Chondrocyte (in vitro differentiated cells): ENCODE measurements at regions not wholly inside any gene's neighbourhood (a gene's known extent, or its start where the extent isn't known, plus 50 kb on each side); places are given as distances from the start of the nearest gene placed in this dataset.

Experiments used
- DNase-seq: peaks from one replicate; pipeline ENCODE4 v3.0.0; 2021; ENCODE audit warnings: mixed read lengths, low spot score
- H3K27ac Mint-ChIP-seq: one replicate; pipeline ENCODE4 v1.8.0; 2021; ENCODE audit warnings: mild to moderate bottlenecking, moderate library complexity, mixed read lengths; ENCODE audit not compliant: unreplicated experiment
- H3K27me3 Mint-ChIP-seq: 2 replicates; pipeline ENCODE4 v1.8.0; 2021; ENCODE audit warnings: low read depth, mixed read lengths
- H3K36me3 Mint-ChIP-seq: 2 replicates; pipeline ENCODE4 v1.8.0; 2021; ENCODE audit warnings: low read depth, mixed read lengths
- H3K4me1 Mint-ChIP-seq: 2 replicates; pipeline ENCODE4 v1.8.0; 2021; ENCODE audit warnings: low read depth, mild to moderate bottlenecking, mixed read lengths
- H3K4me3 Mint-ChIP-seq: one replicate; pipeline ENCODE4 v1.8.0; 2021; ENCODE audit warnings: mild to moderate bottlenecking, moderate library complexity, mixed read lengths; ENCODE audit not compliant: unreplicated experiment
- H3K9me3 Mint-ChIP-seq: 2 replicates; pipeline ENCODE4 v1.8.0; 2021; ENCODE audit warnings: low read depth, mixed read lengths
- CTCF ChIP-seq: fragments of 200-600 bp; sonication (generic); IDR thresholded peaks from 2 replicates; pipeline ENCODE4 v1.5.0; 2021; ENCODE audit warnings: antibody characterized with exemption, mild to moderate bottlenecking, moderate library complexity

- Mint-ChIP-seq H3K36me3 (peaks cover 2% of the 10 kb centered on the region), H3K9me3 (peaks cover 3% of the 10 kb centered on the region), H3K4me1 (no peaks in the 10 kb centered on the region), H3K27me3 (peaks cover 1% of the 10 kb centered on the region), H3K4me3 (no peak overlapping the region), H3K27ac (no peak overlapping the region)
- TF ChIP-seq CTCF: no peak
- no peak for DNase-seq
These were observed 181.1 kb upstream of the APP start for GRCh38 chr21:26351661-26352060.

GRCh38 chr21:26332867-26333266 is 162.3 kb upstream of the APP start:
- Mint-ChIP-seq H3K27ac (no peak overlapping the region), H3K4me1 (no peaks in the 10 kb centered on the region), H3K36me3 (peaks cover 1% of the 10 kb centered on the region), H3K9me3 (peaks cover 13% of the 10 kb centered on the region), H3K27me3 (peaks cover 4% of the 10 kb centered on the region), H3K4me3 (no peak overlapping the region)
- no peak for DNase-seq
- no peak for TF ChIP-seq CTCF

GRCh38 chr21:26331205-26331980 is 160.8 kb upstream of the APP start:
- Mint-ChIP-seq H3K9me3 (peaks cover 3% of the 10 kb centered on the region), H3K36me3 (no peaks in the 10 kb centered on the region), H3K27ac (no peak overlapping the region), H3K4me1 (no peaks in the 10 kb centered on the region), H3K4me3 (no peak overlapping the region), H3K27me3 (no peaks in the 10 kb centered on the region)
- no peak for DNase-seq
- TF ChIP-seq CTCF: no peak

- Mint-ChIP-seq H3K9me3 (peaks cover 2% of the 10 kb centered on the region), H3K27ac (no peak overlapping the region), H3K27me3 (no peaks in the 10 kb centered on the region), H3K4me3 (no peak overlapping the region), H3K36me3 (no peaks in the 10 kb centered on the region), H3K4me1 (no peaks in the 10 kb centered on the region)
- no peak for TF ChIP-seq CTCF
- DNase-seq: no peak
These were observed 150.0 kb upstream of the APP start for GRCh38 chr21:26320596-26320995.

GRCh38 chr21:26307640-26308039 is 137.1 kb upstream of the APP start:
- Mint-ChIP-seq H3K36me3 (no peaks in the 10 kb centered on the region), H3K4me1 (no peaks in the 10 kb centered on the region), H3K27me3 (no peaks in the 10 kb centered on the region), H3K4me3 (no peak overlapping the region), H3K9me3 (peaks cover 24% of the 10 kb centered on the region), H3K27ac (no peak overlapping the region)
- no peak for DNase-seq
- TF ChIP-seq CTCF: no peak
